ENCODE measurements at regions not wholly inside any gene's neighbourhood (a gene's known extent, or its start where the extent isn't known, plus 50 kb on each side); places are given as distances from the start of the nearest gene placed in this dataset.

DNA sequence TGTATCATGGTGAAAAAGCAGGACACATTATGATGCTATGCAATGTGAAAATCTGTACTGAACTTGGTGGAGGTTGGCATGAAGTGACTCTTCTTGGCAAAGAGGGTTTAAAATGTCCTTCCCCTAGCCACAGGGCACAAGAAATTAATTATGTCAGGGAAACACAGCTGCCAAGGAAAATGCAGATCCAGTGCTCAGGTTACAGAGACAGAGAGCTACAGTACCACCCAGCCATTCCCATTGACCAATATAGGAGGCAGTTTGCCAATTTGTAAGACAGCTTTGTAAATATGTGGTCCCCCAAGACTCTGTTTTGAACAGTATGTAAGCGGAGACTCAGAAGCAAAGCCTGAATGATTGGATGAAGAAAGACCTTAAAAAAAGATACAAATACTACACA, 69.4 kb upstream of the KLF12 start:
- TF ChIP-seq SMARCC2 (IDR thresholded peaks at IDR 0.05; ENCODE audit: low read depth), result no peak
- no peak for TF ChIP-seq BACH1 (tag; IDR thresholded peaks at IDR 0.05)
- no peak for TF ChIP-seq ZNF140 (CRISPR knock-in tag; IDR thresholded peaks at IDR 0.05)
- no peak for TF ChIP-seq SIN3A (IDR thresholded peaks at IDR 0.05; ENCODE audit: borderline replicate concordance in 2 of 2, control insufficient read depth in 1 of 2, low read depth in 2 of 2, low read length in 2 of 2)

Measured in K562 (cell line).